Neural progenitor cell (in vitro differentiated cells): ENCODE measurements at regions not wholly inside any gene's neighbourhood (a gene's known extent, or its start where the extent isn't known, plus 50 kb on each side); places are given as distances from the start of the nearest gene placed in this dataset.

Source experiments
- EZH2 ChIP-seq: fragments of 200-600 bp; sonication (generic); IDR thresholded peaks from 2 replicates; pipeline ENCODE4 v1.6.1; 2017; ENCODE audit warnings: antibody characterized with exemption, mild to moderate bottlenecking, moderate library complexity
- EZH2phosphoT487 ChIP-seq: fragments of 200-600 bp; sonication (generic); IDR thresholded peaks from 2 replicates; pipeline ENCODE4 v1.6.1; 2017; ENCODE audit warnings: antibody characterized with exemption
- TF ChIP-seq, protein P1 (sequence below): fragments of 200-600 bp; sonication (generic); IDR thresholded peaks from 2 replicates; pipeline ENCODE4 v1.5.1; 2017; ENCODE audit warnings: antibody characterized with exemption, mild to moderate bottlenecking

DNA sequence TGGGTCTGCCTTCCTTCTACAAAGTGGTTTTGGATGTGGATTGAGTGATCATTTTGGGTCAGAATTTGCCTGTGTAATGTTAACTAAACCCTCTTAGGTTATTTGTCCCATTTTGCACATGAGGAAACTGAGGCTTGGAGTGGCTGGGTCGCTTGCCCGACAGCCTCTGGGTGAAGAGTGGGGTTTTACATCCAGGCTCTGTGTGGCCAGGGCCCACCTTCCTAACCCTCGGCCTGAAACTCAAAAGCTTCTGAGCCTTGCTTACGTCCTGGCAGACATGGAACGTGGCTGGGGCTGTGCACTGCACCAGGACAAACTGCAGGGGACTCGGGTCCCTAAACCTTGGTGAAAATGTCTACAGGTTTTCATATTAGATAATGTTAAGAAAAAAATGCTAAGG, 542.4 kb downstream of the TBC1D22A start:
- TF ChIP-seq, protein P1, sequence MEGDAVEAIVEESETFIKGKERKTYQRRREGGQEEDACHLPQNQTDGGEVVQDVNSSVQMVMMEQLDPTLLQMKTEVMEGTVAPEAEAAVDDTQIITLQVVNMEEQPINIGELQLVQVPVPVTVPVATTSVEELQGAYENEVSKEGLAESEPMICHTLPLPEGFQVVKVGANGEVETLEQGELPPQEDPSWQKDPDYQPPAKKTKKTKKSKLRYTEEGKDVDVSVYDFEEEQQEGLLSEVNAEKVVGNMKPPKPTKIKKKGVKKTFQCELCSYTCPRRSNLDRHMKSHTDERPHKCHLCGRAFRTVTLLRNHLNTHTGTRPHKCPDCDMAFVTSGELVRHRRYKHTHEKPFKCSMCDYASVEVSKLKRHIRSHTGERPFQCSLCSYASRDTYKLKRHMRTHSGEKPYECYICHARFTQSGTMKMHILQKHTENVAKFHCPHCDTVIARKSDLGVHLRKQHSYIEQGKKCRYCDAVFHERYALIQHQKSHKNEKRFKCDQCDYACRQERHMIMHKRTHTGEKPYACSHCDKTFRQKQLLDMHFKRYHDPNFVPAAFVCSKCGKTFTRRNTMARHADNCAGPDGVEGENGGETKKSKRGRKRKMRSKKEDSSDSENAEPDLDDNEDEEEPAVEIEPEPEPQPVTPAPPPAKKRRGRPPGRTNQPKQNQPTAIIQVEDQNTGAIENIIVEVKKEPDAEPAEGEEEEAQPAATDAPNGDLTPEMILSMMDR, result no peak
- no peak for TF ChIP-seq EZH2
- no peak for TF ChIP-seq EZH2phosphoT487
